Fibroblast of skin of back (primary cell): ENCODE measurements at regions not wholly inside any gene's neighbourhood (a gene's known extent, or its start where the extent isn't known, plus 50 kb on each side); places are given as distances from the start of the nearest gene placed in this dataset.

Experiments
- DNase-seq: peaks from one replicate; pipeline ENCODE4 v3.0.0-alpha.2; 2013

DNA sequence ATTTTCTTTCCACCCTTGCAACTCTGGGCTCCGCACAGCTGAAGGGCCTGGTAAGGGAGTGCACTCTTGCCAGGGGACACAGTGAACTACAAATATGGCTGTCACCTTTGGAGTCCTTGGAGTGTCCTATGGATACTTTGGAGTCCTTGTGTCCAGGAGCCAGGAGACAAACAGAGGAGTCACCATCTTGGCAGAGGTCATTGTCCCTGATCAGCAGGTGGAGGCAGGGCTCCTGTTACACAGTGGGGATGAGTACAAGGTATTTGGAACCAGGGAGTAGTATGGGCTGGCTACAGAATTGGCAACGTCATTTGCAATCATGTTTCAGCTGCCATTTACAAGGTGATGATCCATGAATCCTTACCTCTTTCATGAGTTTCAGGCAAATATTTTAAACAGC, 132.5 kb downstream of the FAM161A start:
- DNase-seq: no peak

DNA sequence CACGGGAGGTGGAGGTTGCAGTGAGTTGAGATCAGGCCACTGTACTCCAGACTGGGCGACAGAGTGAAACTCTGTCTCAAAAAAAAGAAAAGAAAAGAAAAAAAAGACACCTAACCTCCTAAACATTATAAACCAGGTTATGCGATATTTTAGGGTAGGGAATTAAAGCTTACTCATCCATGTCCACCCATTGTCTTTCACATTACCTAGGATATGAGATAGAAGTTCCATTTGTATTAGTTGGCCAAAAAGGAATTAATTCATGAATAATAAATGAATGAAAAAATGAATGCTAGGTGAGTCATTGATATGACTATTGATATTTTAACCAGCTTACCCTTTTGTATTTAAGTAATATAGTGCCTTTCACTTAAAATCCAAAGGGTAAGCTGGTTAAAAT, 132.9 kb downstream of the FAM161A start:
- no peak for DNase-seq

DNA sequence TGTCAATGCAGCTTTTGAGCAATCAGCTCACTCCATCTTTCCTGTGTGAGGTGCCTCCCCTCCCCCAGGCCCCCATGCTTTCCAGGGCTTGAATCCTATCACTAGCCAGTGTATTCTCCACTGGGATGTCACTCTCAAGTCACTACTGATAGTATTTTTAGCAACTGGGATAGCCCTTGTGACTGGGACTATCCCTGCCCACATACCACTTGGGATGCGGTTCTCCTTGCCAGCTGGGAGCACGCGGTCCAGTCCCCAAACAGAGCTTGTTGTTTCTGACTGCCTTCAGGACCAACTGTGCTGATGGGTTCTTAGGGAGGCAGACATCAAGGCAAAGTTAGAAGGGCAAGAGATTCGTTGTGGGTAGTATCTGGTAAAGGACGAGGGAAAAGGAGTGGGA, 134.9 kb downstream of the FAM161A start:
- DNase-seq: no peak

DNA sequence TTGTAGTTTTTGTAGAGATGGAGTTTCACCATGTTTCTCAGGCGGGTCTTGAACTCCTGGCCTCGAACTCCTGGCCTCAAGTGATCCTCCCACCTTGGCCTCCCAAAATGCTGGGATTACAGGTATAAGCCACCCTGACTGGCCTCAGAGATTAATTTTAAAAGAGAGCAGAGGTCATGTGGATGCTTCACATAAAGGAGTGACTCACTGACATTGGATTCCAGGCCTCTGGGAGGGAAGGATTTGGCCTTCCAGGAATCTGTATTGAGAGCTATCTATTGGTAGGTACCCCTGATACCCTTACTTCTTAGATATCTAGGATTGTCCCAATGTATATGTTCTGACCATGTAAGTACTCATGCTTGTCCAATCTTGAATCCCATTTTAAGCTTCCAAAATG, 138.4 kb downstream of the FAM161A start:
- no peak for DNase-seq

DNA sequence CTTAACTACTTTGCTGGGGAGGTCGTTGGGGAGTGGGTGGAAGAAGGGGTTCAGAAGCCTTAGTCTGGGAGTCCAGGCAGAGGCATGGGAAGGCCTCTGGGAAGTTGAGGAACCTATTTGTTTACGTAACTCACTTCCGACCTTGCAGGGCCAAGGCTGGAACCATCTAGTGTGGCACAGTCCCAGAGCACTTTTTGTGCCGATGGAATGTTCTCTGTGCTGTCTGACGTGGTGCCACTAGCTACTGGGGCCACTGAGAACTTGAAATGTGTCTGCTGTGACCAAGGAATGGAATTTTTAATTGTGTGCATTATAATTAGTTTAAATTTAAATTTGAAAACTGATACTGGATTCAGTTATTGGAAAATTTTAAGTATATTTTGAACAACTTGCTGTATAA, 139.7 kb downstream of the FAM161A start:
- DNase-seq: no peak

DNA sequence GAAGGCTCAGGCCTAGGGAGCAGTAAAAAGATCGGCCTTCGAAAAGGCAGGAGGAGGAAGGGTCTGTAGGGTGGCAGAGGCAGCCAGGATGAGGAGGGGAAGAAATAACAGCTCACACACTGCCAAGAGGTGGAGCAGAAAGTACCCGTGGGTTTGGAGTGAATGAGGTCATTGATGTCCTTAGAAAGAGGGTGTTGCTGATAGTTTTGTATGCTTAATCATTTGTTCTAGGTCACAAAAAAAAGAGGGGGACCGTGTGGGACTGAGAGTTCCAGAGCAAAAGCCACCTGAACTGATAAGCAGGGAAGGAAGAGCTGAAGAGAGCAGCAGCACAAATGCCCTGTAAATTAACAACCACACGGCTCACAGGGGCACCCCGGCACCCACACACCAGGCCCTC, 140.4 kb downstream of the FAM161A start:
- DNase-seq: no peak

DNA sequence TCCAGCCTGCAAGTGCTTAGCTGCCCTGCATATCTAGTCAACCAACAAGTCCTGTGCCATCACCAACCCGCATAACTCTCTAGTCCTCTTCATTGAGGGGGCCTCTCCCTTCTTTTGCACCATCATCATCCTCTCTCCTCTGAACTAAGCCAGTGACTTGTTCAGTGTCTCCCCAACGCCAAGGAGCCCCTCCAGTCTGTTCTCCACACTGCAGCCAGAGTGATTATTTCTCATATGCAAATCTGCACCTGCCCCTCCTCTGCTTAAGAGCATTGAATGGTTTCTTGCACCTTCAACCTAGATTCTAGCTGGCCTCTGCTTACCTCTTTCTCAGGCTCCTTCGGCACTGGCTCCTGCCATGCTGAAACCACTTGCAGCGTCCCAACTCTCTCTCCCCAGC, 141.8 kb downstream of the FAM161A start:
- DNase-seq: no peak

DNA sequence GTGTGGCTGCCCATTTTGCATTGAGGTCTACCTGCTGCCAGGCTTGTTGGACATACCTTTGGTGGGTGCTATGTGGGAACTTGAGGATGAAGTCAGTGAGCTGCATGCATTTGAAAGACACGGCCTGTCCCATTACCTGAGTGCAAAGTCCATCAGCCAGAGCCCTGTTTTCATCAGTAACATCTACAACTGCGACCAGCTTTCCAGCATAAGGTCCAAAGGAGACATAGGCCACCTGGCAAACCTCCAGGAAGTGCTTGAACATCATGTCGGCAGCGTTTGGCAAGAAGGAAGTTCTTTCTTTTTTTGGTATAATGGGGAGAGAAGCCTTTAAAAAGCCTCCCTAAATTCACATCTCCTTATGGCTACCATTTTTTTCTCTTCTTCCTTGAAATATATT, 143.1 kb downstream of the FAM161A start:
- DNase-seq: no peak

DNA sequence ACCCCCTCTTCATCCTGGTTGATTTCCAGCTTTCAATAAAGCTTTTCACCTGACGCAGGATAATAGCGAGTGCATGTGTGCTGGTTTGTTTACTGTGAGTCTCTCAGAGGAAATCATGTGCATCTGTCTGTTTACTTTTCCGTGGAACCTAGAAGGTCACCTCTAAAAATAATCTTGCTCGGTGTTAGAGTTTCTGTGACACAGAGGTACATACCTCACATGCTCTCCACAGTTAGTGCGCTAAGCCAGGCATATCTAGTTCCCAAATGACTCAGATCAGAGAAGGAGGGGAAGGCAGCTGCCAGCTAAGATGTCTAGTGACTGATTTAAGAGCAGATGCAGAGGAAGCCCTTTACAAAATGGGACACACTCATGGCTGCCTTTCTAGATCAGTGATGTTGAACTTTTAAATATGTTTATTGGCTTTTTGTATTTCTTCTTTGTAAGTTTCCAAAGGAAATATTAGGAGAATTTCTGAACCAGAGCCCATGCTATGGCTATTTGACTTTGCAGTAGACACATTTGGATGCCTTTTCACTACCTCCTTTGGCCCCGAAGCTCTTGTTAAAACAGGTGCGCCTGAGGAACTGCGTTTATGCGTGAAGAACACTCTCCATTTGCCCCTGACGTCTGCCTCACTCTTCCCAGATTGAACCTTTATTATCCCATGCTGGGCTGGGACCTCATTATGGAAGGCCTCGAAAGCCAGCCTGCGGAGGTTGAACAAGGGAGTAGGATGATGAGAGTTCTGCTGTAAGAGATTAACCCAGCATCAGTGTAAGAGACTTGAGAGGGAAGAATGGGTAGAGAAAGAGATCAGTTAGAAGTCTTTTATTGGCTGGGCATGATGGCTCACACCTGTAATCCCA, 145.6 kb downstream of the FAM161A start:
- DNase-seq: peak; percentile 23

DNA sequence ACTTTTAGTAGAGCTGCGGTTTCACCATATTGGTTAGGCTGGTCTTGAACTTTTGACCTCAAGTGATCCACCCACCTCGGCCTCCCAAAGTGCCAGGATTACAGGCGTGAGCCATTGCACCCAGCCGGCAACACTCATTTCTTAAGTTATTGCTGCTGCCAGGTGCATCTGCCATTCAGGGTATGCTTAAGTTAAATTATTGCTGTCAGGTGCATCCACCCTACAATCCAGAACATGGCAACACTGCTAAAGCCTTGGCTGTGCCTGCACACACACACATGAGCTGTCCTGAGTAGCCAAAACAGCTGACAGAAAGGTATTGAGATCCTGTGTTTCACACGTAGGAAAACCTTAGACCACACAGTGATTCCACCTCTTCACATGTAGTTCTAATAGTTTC, 148.2 kb downstream of the FAM161A start:
- DNase-seq: no peak

DNA sequence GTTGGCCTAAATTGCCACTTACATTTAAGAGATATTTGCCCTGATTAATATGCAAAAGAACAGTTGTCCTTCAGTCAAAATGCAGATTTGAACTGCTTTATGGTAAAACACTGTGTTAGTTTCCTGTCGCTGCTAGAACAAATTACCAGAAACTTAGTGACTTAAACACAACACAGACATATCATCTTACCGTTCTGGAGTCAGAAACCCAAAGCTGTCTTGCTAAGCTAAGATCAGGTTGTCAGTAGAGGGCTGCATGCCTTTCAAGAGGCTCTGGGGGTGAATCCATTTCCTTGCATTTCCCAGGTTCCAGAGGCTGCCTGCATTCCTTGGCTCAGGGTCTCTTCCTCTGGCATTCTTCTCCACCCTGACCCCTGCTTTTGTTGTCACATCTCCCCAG, 149.5 kb downstream of the FAM161A start:
- no peak for DNase-seq

DNA sequence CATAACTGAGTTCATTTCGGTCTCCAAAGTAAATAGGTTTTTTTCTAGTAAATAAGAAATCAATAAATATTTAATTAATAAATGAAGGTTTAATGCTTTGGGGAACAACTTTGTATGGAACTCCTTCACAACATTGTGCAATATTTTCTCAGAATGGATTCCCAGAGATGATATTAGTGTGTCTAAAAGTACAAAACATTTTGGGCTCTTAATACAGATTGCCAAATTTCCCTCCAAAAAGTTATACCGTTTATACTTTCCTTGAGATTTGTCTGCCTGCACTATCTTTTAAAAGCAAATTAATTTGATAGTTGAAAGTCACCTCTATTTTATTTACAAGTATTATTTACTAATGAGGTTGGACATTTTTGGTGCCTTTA, 151.8 kb downstream of the FAM161A start:
- DNase-seq: no peak

DNA sequence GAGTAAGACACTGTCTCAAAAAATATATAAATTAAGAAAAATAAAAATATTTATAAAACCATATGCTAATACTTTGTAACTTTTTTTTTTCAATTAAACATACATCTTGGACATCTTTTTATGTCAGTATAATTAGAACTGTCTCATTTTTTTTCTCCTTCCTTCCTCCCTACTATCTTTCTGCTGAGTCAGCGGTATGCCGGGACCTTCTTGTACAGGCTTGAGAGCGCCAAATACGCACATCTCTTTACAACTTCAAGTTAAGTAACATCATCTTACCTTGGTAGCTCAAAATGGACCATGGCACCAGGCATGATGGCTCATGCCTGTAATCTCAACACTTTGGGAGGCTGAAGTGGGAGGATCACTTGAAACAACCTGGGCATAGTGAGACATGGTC, 153.4 kb downstream of the FAM161A start:
- DNase-seq: no peak

DNA sequence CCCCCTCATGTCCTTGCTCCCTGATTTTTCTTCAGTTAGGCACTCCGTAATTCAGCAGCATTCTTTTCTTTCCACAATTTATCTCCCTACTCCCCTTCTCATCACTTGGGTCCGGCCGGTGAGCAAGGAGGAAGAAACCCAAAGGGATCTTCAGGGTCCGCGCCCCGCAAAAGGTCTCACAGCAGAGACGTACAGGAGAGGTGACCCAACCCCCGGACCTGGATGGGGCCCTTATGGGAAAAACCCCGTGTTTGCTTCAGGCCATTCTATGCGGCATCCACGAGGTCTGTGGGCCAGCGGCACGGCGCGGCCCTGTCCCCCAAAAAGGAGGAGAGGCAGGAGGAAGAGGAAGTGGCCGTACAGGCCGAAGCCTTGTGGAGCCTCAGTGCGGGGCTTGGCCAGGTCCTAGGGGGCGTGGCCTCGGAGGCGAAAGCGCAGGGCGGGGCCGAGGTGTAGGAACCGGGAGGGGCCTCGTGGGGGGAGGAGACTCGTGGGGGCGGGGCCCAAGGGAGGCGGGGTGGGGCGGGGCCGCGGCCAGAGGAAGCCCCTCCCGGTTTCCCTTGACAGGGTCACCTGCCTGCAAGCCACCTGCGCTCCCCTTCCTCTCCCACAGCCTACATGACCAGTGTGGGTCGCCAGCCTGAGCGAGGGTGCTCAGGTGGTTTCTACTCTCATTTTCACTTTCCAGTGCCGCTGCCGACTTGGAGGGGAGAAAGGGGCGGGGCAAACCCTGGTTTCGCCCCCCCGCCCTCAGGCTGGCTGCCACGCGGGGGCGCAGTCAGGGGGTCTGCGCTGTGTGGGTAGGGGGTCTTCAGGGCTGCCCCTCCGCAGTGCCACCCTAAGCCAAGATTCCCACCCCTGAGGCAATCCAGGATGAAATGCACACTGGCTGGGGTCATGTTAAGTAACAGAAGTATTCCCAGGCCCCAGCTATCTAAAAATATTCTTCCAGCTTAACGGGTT, 156.4 kb upstream of the XPO1 start:
- peak; percentile 84 for DNase-seq

DNA sequence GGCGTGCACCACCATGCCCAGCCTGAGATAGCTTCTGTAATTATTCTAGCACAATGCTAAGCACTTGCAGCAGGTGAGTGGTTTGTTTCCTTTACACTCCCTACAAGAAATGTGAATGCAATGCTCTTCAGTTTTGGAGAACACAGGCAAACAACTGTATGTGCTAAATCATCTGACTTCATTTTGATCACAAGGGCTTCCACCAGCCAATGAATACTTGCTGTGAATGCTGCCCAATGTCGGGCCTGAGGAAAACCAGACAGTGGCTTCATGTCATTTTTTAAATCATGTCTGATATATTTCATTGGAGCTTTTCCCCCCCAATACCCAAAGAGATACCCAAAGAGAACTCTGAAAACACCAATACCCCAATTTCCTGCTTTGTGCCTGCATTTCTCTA, 155.6 kb upstream of the XPO1 start:
- no peak for DNase-seq

DNA sequence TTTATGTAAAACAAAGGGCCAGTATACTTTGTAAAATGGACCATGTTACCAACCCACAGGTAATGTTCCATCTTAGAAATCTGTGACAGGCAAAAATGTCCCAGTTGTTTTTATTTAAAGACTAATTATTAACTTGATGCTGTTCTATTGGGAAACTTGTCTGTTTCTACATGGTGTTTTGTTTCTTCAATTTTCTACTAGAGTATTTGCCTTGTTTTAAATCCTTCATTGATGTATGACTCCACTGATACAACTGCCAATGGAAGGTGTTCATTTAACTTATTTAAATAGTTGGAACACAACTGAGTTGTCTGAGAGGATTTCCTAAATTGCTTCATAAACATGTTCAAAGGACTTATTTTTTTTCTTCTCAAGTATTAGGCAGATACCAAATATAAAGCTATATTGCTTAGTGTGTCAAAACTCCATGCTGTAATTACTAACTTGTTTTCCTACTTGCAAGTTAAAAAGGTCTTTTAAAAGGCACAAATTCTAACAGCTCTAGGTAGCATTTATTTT, 152.0 kb upstream of the XPO1 start:
- DNase-seq: no peak

DNA sequence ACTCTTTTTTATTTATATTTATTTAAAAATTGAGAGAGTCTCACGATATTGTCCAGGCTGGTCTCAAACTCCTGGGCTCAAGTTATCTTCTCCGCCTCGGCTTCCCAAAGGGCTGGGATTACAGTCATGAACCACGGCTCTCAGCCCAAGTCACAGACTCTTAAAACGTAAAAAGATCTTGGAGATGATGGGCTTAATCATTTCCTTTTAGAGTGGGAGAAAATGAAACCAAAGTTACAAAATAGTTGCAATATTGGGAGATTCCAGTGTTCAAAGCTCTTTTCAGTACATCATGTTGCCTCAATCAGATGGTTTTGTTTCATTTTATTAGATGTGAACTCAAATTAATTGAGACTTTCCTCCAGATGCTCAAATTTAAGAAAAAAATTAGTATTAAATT, 151.4 kb upstream of the XPO1 start:
- DNase-seq: no peak

DNA sequence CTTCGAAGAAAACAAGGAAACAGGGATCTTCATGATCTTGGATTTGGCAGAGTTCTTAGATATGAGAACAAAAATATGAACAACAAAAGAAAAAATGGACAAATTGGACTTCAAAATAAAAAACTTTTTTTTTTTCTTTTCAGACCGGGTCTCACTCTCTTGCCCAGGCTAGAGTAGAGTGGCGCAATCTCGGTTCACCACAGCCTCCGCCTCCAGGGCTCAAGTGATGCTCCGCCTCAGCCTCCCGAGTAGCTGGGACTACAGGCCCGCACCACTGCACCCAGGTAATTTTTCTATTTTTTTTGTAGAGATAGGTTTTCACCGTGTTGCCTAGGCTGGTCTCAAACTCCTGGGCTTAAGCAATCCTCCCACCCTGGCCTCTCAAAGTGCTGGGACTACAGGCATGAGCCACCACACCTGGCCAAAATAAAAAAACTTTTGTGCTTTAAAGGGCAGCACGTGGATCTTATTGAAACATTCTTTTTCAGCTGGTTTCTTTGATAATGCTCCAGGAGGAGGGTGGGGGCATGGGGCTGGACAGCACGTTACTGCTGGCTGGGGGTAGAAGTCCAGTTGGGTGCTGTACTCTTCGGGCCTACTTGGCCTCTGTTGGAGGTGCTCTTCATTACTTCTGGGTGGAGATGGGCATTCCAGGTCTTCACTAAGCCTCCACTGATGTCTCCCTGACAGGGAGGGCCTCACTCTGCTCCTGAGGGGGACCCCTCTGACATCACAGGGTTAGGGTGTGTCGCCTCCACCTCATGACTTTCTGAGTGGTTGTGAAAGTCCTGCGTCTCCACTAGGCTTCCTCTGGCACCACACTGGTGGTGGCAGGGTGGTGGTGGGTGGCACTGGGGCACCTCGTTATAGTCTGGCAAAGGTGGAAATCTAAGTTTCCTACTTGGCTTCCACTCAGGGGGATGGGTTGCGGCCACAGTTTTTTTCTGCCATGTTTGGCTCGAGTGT, 150.5 kb upstream of the XPO1 start:
- DNase-seq: no peak

DNA sequence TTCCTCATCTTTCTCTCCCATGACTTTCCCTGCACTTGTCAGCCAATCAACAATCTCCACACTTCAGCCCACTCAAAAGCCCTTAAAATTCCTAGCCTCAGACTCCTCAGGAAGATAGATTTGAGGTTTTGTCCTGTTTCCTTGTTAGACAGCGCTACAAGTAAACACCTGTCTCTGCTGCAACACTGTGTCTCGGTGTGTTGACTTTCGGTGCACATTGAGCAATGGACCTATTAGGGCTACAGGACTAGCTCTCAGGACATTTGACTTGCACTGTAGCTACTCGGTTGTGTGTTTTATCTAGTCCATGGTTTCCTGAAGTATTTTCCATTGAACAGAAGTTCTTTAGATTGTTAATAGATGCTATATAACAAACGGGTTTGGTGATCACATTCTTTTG, 140.9 kb upstream of the XPO1 start:
- DNase-seq: no peak

DNA sequence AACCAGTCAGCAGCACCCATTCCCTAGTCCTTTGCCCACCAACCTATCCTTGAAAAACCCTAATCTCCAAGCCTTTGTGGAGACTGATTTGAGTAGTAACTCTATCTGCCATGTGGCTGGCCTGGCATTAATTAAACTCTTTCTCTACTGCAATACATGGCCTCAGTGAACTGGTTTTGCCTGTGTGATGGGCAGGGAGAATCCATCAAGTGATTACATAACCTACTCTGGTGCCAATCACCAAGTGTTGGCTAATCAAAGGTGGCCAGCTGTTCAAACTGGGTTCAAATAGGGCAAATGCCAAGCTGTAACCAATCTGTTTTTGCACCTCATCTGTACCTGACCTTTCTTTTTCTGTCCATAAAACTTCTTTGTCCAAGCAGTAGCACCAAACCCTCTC, 139.8 kb upstream of the XPO1 start:
- no peak for DNase-seq

DNA sequence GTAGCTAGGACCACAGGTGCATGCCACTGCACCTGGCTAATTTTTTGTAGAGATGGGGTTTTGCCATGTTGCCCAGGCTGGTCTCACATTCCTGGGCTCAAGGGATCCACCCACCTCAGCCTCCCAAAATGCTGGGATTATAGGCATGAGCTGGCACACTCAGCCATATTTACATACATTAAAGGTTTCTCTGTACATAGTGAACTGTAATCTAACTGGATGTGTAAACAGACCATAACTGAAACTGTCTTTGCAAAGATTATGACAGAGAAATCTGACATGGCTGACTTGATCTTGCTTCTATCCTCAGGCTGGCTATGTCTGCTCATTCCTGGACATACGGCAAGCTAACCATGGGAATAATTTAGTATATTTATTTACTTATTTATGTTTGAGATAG, 139.2 kb upstream of the XPO1 start:
- no peak for DNase-seq

DNA sequence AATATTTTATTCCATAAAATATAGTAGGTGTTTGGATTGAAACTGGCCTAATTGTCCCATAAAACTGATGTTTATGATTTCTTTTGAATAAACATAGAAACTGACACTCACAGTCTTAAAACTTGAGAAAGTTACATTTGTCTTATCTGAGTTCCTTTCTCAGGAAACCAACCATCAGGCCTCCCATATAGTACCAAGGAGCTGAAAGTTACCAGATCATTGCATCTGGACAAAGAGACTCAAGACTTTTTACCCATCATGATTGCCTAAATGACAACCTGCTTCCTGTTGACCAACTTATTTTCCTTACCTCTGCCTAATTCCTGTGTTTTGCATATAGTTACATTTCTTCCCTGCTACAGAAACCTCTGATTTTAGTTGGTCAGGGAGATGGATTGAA, 137.0 kb upstream of the XPO1 start:
- DNase-seq: no peak
